GM21423 (cell line): ENCODE measurements at regions not wholly inside any gene's neighbourhood (a gene's known extent, or its start where the extent isn't known, plus 50 kb on each side); places are given as distances from the start of the nearest gene placed in this dataset.
A peak's percentile ranks its signal among the peaks of the same experiment; 100 is the strongest.

Experiments used
- ATAC-seq: cut with Tn5 transposase; IDR thresholded peaks from one replicate; pipeline ENCODE4 v1.9.1; 2021; ENCODE audit warnings: mild to moderate bottlenecking, moderate library complexity; ENCODE audit not compliant: unreplicated experiment

DNA sequence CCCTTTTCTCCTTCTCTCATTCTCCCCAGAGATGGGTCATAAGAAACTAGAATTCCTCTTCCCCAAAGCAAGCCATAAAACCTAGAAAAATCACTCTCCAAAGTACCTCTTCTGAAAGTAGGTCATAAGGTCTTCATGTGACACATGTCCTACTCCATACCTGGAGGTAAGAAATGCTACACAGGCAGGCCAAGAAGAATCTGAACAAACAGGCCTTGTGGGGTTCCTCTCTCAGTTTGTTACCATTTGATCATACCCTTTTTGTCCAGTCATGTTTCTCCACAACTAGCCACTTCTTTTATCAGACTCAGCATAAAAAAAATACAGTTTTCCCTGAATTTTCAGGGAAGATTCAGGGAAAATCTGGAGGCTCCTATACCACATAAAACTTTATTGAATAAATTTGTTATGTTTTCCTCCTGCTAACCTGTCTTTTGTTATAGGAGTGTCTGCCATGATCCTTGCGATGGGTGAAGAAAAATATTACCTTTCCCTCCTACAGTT lies 134.4 kb upstream of the LMO4 start:
- ATAC-seq: no peak

DNA sequence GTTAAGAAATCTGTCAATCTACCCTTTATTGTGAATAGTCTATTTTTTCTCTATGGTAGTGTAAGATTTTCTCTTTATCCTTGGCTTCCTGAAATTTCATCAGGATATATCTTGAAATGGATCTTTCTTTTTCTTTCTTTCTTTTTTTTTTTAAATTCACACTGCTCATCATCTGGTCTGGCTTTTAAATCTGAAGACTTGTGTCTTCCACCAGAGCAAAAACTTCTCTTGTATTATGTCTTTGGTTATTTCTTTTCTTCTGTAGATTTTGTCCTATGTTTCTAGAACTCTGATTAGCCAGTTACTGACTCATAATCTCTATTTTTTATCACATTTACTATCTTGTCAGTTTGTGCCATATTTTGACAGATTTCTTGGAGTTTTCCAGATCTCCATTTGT lies 133.8 kb upstream of the LMO4 start:
- ATAC-seq: no peak

DNA sequence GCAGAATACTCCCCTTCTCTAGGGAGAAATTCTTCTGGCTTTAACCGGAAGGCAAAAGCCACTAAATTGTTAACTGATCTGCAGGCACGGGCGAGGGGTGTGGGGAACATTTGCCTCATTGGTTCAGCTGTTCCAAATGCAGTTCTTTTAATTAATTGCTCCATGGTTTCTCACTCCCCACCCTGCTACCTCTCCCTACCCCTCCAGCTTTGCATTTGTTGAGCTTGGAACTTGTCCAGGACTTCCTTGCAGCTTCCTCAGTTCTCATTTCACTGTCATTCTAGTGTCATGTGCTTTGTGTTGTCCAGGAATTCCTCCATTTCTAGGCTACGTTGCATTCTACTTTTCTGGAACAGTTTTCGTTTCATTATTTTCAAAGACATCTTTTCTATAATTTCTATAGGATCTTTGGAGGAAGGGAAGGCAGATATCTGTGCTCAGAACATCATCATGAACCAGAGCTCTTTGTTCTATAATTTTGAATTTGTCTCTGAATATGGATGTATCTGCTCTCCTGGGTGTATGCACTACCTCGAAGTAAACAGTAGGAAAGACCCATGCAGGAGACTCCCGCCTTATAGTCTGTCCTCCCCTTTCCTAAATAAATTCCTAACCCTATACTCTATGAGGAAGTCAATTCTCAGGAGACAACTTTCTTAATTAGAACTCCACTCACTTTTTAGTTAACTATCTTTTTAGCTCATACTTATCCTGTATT lies 132.4 kb upstream of the LMO4 start:
- ATAC-seq: no peak

DNA sequence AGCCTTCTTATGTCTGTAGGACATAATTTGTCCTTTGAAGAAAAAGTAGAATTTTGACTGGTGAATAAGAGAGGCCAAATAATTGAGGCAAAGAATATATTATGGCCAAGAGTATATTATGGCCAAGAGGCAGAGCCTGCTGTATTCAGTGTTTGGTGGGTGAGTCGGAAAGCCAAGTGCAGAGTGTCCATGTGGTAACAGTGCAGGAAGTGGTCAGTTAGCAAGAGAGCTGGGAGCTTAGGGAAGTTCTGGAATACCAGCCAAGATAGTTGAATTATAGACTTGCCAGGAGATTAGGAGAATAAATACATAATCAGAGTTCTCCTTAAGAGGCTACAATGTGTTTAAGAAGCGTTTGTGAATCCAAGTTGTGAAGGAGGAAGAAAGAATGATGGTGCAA lies 131.5 kb upstream of the LMO4 start:
- ATAC-seq: no peak

DNA sequence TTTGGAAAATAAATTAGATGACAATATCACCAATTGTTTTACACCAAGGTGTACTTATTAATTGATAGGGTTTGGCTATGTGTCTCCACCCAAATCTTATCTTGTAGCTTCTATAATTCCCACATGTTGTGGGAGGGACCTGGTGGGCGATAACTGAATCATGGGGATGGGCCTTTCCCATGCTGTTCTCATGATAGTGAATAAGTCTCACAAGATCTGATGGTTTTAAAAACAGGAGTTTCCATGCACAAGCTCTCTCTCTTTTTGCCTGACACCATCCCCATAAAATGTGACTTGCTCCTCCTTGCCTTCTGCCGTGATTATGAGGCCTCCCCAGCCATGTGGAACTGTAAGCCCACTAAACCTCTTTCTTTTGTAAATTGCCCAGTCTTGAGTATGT lies 131.0 kb upstream of the LMO4 start:
- no peak for ATAC-seq

DNA sequence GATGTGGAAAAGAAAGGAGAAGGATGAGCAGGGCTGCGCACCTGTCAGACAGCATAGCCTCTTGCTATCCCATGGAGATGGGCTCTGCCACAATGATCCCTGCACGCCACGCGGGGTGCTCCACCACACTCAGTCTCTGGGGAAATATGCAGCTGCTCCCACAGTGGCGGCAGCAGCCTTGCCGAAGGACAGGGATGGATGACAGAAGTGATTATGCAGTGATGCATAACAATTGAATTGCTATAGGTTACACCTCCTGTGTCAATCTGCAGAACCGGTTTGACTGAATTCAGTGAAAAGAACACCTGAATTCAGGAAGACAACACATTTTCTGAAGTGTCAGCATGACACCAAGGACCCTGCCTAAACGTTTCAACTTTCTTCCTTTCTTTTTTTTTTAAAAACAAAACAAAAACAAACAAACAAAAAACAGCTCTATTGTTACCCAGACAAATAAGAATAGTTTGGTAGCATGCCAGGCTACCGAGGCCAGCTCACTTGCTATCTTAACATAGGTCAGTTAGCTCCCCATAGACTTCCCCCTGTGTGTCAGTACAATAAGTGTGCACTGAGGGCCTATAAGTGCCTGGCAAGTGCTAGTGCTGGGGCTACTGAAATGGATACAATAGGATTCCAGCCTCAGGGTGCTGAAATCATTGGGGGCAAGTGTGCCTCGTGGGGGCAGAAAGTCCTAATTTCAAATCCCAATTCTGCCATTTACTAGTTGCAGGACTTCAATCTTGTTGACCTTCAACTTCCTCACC lies 127.6 kb upstream of the LMO4 start:
- ATAC-seq: no peak

DNA sequence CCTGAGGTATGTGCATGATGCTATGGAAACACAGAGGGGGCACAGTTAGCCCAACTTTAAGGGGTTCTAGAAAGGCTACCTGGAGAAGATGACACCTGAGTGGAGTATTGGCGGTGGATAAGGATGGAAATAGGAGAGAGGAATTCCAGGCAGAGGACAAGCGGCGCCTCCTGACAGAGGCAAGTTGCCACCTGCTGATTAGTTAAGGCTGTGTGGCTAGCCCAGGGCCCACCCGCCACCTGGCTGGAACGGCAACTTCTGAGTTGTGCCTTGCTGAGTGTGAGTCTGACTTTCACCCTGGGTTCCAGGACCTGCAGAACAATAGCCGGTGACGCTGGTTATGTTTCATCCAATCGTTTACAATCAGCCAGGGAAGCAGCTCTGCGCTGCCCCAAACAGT lies 126.9 kb upstream of the LMO4 start:
- no peak for ATAC-seq

DNA sequence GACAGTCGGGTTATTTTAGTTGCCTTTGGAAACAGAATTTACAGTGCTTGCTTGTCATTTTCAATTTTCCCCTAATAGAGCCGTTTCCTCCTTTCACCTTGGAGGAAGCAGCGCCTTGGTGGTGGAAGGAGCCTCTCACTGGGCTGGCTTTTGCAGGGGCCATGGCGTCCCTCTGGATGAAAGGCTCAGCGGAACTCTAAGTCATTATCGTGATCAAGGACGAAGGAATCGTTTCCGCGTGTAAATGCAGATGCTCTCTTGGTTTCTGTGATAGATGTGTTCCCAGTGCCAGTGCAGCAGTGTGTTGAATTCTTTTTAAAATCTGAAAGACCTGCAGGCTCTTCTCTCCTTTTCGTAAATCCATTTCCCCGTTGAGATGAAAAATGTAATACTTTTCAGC lies 126.2 kb upstream of the LMO4 start:
- ATAC-seq: no peak

DNA sequence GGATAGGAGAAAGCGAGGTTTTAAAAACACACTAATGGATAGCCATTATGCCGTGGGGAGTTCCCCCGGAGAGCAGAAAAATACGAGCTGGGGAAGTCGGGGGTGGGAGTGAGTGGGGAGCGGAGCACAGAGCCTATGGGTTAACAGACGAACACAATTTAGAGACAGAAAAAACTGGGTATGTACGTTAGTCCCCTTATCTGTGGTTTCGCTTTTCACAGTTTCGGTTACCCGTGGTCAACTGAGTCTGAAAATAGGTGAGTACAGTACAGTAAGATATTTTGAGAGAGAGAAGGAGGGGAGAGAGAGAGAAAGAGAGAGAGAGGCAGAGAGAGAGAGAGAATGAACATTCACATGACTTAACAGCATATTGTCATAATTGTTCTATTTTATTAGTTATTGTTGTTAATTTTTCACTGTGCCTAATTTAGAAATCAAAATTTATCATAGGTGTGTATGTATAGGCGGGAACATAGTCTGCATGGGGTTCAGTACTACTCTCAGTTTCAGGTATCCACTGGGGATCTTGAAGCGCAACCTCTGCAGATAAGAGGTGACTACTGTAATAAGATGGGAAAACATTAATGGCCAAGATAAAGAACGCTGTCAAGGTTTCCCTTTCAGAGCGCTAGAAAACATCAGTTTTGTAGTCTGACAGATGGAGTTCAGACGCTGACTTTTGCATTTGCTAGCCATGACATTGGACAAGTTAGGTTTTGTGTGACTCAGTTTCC lies 125.6 kb upstream of the LMO4 start:
- peak; percentile 94 for ATAC-seq

DNA sequence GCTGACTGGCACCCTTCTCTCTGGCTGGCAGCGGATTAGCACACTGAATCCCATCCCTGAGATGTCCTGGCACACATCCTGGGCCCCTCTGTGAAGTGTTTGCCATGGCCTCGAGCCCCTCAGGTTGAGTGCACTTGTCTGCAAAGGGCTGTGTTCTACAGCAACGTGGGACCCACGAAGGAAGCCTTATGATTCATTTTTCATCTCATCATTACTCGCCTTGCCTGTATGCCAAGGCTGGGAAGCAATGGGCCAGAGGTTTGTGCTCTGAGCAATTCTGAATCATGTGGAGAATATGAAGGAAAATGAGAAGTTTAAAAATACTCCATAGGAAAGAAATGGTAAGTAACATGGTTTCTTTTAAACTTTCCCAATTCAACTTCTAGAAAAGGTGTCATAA lies 124.8 kb upstream of the LMO4 start:
- ATAC-seq: no peak

DNA sequence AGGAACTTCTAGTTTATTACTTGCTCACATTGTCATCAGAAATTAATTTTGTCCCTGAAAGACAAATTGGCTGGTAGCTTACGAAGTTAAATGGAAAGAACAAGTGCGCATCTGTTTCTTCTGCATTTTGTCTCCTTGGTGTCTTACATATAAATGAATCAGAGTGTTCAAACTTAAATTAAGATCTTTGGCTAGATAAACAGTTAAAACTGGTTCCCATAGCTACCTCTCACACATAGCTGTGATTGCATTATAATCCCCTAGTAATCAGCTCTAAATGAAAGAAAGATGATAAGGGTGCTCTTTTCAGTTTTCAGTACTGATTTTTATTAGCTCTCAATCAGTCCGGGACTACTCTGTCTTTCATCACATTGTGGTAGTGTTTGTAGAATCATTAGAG lies 124.2 kb upstream of the LMO4 start:
- no peak for ATAC-seq

DNA sequence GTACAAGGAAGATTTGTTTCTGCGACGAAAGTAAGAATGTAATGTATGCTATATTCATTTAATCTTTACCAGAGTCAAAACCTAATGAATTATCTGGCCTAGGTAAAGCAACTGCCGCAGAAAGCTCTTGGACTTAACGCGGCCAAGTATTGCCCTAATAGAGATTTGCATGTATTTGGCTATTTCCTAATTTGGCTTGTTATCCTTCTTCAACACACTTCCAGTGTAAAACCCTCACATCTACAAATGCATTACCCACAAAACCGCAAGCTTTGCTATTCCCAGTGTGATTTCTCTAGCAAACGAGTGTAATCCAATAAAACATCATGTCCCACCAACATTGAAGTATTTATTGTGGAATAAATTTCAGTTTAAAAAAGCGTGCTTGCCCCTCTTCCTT lies 123.8 kb upstream of the LMO4 start:
- no peak for ATAC-seq

DNA sequence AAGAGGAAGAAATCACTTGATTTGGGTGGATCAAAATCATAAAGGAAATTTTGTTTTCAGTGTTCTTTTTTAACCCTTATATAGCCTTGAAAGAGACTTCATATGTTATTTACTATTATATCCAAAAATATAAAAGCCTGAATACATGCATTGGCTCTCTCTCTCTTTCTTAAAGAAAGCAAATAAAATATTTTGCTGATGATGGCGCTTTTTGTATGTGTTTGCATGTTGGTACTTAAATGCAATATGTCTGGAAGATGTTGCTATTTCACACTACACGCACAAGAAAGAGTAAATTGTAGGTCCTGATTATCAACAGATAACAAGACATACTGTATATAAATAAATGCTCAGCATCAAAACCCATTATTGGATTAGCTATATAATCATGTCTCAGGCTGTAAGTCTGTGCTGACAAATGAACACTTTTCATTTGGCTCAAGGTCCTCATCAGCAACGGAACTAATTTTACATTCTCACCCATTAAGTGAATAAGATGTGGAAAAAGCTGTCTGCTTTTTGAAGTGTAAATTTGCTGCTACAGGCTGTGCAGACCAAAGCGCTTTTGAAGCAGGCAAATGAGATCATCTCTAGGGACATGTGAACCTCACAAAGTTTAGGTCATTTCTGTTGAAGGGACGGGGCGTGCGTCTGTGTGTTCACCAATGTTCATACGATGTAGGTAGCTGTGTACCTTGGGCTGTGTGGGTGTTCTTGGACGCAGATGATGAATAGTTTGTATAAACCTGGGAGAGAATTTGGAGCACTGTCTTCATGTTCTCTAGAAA lies 122.4 kb upstream of the LMO4 start:
- ATAC-seq: no peak

DNA sequence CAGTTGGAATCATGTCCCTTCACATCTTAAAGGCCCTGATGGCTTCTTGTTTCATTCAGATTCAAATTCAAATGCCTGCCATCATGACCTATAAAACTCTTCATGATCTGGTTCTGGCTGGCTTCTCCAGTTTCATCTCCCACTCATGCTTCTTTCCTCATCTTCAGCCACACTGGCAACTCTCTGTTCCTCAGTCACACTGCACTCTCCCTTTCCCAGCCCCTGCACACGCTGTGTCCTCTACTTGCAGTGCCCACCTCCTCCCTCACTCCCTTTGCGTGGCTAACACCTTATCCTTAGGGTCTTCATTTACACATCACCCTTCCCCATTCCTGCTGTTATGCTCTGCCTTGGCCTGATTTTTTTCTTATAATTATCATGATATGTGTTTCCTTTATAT lies 120.6 kb upstream of the LMO4 start:
- no peak for ATAC-seq

DNA sequence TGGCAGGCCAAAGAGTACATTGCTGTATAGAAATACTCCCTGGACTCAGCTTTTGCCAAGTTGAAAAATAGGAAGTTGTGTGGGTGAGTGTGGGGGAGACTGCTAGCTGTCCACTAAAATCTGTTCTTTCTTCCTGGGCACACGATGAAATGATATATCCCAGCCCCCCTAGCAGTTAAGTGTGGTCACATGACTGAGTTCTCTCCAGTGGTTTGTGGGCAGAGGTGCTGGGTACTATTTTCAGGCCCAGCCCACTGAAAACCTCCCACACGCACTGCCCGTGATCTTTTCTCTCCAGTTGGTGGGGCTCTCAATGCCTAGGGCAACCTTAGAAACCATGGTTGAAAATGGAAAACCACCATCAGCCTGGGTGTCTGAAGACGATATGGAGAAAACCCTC lies 119.7 kb upstream of the LMO4 start:
- no peak for ATAC-seq

DNA sequence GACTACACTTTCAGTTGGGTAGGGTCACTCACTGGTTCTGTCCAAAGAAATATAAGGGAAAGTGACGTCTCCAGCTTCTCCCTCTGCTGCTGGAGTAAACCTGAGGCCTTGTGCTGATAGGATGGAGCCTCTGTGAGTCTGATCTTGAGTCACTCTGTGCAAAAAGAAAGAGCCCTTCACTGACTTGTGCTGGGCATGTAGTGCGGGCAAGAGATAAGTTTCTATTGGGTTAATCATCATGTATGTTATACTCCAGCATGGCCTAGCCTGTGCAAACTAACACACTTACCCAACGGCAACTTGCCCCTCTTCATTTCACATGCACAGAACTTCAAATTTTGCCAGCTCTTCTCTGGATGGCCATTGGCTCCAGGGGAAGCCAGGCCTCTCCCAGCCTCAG lies 118.5 kb upstream of the LMO4 start:
- ATAC-seq: no peak

DNA sequence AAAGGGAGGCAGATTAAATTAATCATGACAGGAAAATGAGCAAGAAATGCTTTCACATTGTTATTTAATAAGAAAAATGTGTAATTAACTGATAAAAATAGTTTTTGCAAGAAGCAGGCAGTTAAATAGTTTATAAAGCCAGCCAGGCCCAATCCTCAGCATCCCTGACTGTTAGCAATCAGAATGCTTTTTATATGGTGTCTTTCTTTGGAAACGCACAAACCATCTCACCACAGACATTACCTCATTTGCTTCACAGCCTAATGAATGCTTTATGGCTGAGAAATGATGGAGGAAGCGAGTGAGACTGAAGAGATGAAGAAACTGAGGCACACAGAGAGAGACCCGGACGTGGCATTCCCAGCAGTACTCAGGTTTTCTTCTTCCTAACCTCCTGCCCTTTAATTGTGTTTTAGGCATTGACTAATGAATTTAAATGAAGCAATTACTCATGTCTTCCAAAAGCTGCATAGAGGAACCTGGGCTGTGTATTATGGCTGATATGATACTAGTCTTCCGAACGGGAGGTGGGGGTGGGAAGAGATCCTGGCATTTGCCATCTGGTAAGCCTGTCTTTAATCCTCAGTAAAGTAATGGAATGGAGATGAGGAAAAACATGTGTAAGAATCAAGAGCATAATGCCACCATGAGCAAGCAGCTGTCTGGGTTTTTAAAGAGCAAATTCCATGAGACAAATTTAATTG lies 116.1 kb upstream of the LMO4 start:
- ATAC-seq: no peak

DNA sequence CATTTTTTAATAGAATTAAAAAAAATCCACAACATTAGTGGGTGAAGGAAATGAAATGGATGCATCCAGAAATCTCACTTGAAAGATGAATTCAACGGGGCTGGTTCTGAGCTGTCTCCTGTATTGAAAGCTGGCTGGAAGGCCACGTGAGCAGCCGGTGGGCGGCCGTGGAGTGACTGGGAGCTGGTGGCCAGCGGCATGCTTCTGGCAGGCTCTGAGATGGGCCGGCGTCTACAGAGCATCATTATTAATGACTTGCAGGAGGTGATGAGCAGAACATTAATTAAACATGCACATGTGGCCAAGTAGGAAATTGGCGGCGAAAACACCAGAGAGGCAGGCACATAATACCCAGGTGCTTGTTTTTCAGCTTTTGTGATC lies 115.6 kb upstream of the LMO4 start:
- ATAC-seq: no peak

DNA sequence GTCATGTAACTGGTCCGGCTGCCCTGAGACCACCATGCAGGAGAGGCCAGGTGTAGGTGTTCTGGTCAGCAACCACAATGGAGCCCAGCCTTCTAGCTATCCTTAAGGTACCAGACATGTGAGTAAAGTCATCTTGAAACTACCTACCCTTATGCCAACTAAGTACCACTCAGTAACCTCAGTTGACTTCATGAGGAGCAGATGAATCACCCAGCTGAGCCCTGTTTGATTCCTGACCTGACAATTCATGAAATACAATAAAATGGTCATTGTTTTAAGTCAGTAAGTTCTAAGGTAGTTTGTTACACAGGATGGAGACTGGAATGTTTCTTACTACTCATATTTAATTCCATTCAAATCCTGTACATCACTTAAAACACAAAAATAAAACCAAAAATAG lies 113.1 kb upstream of the LMO4 start:
- ATAC-seq: no peak

DNA sequence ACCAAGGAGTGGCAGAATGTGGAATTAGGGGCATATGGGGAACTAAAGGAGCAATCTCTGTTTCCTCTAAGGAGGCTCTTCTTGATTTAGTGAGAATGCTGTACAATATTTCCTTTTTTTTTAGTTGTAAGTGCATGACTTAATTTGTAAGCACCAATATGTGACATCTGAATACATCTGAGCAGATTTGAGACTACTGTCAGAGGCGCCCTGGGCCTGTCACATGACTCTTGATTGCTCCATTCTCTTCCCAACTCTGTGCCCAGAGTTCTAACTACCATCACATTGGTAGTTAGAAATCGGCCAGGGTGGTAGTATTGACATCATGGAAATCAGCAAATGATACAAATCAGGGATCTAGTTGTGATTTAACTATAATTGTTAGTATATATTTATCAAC lies 110.1 kb upstream of the LMO4 start:
- no peak for ATAC-seq

DNA sequence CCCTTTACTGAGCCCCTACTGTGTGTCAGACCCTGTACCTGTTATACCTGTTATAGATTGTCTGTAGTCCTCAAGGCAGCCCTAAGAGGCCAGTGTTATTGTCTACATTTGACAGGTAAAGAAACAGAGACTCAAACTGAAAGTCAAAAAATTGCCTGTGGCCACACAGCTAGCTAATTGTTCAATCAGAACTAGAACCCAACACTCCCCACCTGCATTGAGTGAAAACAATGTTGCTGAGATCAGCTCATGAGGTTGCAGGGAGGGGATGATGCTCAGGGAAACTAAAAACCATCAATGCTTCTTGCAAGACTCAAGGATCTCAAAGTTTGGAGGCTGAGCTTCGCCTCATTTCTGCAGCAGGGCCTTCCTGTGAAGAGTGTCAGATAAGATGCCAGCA lies 109.5 kb upstream of the LMO4 start:
- ATAC-seq: no peak
